ENCODE measurements at regions not wholly inside any gene's neighbourhood (a gene's known extent, or its start where the extent isn't known, plus 50 kb on each side); places are given as distances from the start of the nearest gene placed in this dataset.
"Not testable (repeated sequence)": the region's sequence is repeated elsewhere in the genome, so short reads cannot be mapped to it uniquely, and the experiment has no call there.

DNA sequence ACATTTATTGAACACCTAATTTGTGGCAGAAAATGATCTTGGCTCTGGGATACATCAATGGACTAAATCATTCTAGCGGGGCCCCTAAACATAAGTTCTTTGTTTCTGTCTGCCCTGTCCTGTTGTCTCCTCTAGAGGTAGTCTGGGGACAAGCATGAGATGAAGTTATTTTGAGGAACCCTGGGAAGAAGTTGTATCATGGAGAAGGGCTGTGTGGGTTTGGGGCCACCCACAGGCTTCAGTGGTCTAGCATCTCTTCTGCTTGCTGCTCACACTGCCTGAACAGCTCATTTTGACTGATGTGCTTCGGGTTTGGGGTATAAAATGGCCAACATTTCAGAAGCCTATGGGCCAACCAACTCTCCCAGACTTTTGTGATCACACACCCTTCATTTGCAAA, 50.3 kb upstream of the OSBPL11 start:
- DNase-seq = no peak

DNA sequence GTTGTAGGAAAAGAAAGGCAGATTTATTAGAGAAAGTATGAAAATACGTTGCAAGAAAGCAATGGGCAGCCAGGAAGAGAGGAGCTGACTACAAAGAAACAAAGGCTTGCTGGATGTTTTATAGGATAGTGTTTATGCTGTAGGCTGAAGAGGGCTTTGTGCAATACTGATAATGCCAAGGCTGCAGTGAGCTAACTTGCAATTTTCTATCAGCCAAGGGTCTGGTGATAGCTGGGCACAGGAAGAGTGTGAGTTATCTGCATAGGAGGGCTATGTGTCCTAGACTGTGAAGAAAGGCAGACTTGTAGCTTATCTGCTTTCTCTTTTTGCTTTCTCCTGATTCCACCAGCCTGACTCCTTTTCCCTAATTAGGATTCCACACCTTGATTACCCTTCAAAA, 51.3 kb upstream of the OSBPL11 start:
- no peak for DNase-seq

DNA sequence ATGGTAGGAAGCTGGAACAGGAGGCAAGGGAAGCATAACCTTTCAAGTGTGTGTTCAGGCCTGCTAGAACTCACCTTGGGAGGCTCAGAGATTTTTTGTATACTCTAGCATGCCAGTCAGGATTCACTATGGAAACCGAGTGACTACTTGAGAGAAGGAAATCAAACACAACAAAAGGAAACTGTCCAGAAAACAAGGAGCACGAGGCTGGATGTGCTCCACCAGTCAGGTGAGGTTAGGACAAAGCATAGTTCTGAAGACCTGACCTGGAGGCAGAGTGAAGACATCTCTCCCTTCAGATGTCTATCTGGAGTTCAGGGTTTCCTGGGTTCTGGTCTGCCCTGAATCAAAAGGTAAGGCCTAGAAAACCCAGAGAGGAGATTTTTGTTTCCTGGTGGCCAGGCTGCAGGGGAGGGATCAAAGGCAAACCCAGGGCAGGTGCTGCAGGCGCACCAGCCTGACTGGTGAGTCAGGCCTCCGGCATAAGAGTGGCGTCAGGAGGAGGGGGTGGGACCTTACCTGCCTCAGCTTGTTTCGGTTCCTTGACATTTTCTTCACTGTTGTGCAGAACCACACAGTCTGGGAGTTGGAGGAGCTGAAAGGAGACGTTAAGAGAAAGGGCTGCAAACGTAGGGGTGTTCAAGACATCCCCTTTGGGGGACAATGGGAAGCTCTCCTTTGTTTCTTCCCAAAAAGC, 52.2 kb upstream of the OSBPL11 start:
- DNase-seq = no peak

DNA sequence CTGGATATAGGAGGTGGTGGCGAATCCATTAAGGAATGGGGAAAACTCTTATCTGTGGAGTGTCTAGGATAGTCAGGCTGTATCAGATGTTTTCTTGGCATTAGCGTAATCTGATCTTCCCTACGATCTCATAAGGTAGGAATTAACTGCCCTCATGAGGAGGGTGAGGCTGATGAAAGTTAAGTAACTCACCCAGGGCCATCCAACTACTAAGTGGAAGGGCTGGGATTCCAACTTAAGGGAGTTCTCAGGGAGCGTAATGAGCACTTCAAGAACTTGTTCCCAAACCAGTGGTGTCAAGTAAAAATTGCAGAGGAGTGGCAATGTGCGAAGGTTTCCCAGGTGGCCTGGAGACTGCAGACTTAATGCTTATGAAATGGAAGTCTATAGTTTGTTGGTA, 55.9 kb upstream of the OSBPL11 start:
- DNase-seq = no peak

DNA sequence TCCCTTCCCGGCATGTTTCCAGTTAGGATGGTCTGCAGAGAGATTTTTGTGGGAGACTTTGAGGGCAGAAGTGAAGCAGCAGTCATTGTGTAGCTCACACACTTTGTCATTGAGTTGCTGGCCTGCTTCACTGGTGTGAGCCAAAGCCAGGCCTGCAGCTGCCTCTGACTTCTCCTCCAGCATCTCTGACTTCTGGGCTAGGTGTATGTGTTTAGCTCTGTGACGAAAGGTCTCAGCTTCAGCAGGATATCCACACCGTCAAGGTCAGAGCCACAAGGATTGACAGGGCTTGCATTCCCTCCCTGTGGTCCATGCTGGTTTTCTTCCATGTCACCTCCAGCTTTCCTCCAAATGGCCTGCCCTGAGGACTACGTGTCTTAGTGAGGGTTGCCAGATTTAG, 57.1 kb upstream of the OSBPL11 start:
- DNase-seq = no peak

DNA sequence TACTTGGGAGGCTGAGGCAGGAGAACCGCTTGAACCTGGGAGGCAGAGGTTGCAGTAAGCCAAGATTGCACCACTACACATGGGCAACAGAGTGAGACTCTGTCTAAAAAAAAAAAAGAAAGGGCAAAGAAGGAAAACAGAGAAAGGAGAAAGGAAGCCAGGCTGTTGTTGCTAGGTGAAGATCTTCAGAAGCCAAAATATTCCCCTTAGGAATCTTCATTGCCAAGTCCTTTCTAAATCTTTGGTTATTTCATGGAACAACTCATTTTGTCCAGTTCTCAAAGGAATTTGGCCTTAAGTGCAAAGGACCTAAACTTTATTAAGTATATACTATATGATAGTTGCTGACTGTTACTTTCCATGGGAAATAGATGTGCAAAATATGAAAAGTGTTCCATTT, 59.2 kb upstream of the OSBPL11 start:
- DNase-seq = no peak

DNA sequence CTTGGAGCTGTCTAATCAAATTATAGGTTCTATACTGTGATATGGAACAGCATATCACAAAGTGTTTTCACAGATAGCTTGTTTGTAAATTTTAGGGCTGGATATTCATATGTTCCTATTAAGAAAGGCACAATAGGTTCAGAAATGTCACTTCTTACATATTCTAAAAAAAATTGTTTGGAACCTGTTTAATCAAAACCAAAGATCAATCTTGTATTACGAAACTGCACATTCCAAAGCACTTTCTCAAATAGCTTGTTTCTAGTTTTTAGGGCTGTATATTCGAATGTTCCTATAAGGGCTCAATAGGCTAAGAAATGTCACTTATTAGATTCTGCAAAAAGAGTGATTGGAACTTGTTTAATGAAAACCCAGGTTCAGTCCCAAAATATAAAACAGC, 67.4 kb upstream of the OSBPL11 start:
- DNase-seq = no peak

DNA sequence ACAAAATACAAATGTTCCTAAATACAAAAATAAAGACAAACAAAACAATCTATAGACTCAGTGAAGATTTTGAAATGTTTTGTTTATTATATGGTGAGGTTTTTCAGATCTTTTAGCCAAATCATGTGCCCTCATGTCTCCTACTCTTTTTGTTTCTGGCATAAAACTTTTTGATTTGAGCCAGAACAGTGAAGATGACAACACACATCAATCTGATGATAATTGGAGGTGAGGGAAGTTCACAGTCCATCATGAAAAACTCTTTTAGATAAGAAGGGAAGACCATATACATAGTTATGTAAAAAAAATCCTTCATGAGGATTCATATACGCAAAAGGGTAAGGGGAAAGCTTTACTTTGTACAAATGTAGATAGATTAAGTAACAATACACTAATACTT, 75.1 kb upstream of the OSBPL11 start:
- DNase-seq = no peak

DNA sequence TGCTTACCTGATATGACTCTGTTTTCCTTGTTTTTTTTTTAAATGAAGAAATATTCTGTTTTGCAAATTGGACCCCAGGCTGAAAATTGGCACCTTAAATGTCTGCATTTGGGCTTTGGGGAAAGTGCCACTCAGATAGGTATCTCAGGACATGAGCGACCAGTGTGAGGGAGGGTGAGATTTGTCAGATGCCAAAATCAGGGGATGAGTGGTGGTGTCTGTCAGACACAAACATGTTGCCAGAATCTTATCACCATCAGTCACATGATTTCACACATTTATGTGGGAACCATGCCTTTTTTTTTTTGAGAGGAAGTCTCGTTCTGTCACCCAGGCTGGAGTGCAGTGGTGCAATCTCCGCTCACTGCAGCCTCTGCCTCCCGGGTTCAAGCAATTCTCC, 75.6 kb upstream of the OSBPL11 start:
- no peak for DNase-seq

DNA sequence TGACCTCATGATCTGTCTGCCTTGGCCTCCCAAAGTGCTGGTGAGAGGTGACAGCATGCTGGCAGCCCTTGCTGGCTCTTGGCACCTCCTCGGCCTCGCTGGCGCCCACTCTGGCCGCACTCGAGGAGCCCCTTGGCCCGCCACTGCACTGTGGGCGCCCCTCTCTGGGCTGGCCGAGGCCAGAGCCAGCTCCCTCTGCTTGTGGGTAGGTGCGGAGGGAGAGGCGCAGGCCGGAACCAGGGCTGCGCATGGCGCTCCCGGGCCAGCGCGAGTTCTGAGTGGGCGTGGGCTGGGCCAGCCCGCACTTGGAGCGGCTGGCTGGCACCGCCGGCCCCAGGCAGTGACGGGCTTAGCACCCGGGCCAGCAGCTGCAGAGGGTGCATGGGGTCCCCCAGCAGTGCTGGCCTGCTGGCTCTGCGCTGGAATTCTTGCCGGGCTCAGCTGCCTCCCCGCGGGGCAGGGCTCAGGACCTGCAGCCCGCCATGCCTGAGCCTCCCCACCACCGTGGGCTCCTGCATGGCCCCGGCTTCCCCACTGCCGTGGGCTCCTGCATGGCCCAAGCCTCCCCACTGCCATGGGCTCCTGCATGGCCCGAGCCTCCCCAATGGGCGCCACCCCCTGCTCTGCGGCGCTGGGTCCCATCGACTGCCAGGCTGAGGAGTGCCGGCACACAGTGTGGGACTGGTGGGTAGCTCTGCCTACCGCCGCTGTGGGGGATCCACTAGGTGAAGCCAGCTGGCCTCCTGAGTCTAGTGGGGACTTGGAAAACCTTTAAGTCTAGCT, 76.4 kb upstream of the OSBPL11 start:
- DNase-seq = no peak

DNA sequence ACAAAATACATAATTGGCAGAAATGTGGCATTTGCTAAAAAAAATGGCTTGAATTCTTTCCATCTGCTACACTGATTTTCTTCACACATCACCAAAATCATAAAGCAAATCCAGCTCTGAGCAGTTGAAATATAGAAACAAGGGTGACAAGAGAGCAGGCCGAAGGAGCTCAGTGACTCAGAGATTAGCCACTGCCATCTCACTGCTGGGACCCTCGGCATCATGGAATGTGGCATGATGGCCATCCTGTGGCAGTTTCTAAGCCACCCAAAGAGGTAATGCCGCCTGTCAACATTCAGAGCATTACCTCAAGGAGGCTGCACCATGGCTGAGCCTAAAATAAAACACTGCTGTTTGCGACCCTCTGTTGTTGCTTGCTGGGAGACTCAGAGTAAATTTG, 80.5 kb upstream of the OSBPL11 start:
- DNase-seq = no peak

DNA sequence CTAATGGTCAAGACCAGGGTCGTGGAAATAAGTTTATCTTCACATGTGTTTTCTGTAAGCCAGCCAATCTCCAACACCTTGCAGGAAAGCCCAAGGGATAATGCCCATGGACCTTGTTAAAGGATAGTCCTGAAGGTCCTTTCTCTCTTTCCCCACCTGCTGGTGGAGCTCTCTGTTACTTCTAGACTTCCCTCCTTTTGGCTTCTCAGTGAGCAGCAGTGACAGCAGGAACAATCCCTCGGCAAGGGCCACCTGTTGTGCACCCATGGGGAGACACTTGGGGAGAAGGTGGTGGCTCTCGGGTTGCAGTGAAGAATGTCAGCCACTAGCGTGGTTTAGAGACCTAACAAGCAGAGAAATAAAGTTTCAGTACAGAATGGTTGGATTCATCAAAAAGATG, 84.0 kb upstream of the OSBPL11 start:
- no peak for DNase-seq

DNA sequence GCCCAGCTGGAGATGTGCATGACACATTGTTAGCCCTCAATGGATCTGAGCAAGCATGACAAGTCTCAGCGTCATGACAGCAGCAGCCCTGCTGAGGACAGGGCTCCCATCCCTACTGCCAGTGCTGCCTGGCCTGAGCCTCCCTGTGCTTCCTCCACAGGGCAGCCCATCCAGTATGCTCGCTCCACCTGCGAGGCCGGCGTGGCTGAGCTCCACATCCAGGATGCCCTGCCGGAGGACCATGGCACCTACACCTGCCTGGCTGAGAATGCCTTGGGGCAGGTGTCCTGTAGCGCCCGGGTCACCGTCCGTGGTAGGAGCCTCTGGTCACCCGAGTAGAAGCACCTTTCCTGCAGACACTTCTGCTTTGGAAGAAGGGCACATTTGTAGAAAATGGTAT, 85.8 kb upstream of the OSBPL11 start:
- DNase-seq = no peak

DNA sequence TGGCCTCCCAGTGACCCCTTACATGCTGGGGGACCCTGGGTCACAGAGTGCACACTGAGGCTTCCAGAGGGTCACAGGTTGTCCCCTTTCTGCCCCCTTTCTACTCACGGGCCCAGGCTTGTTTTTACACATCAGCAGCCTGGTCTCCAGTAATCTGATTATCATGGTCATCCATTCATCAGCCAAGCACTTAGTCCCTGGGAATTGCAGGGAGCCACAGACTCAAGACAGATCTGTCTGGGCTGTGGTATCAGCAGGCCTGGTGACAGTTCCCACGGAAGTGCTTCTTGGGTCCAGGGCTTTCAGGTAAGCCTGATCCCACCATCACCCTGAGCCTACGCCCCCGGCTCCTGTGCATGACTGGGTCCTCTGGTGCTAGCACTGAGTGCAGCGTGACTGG, 86.6 kb upstream of the OSBPL11 start:
- DNase-seq = not testable (repeated sequence)

DNA sequence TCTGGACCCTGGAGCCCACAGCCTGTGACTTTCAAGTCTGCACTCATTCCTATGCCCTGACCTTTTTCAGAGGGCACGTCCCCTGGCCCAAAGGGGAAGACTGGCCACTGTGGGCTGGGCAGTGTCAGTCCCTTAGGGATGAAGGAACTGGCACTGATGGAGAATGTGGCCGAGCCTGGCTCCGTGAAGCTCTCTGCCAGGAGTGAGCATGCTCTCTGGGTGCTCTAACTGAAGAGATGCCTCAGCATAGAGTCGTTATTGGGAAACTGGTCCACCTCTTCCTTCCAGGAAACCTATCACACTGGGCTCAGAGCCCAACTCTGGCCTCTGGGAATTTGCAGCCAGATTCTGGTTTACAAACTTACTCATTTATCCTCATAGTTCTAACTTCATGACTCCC, 87.3 kb upstream of the OSBPL11 start:
- DNase-seq = not testable (repeated sequence)

DNA sequence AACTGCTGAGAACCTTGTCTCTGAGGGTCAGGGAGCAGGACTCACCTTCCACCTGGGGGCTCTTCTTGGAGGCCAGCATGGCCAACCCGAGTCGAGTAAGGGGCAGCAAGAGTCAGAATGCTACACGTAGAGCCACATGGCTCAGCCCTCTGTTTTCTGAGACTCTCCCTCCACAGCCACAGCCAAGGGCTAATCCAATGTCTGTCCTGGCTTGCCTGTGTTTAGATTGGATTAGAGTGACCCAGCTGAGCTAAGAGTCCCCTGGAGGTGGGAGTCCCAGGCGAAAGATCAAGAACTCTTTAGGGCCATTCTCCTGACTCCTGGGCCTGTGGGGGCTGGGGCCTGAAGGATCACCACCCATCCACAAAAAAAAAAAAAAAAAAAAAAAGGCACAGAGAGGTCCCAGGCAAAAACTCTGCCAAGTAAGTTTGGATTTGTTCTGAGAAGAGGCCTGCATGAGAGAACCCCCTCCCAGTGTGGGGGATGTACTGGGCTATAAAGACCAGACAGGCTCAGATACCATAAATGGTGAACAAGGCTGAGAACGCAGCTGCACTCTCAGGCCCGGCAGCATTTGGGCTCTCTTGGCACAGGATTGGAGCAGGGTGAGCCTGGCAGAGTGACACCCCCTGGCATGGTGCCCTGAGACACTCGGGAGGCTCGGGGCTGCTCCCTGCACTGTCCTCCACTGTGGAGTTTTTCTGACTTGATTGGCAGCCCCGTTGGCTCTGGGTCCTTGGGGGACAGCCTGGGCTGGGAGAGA, 88.0 kb upstream of the OSBPL11 start:
- DNase-seq = no peak

DNA sequence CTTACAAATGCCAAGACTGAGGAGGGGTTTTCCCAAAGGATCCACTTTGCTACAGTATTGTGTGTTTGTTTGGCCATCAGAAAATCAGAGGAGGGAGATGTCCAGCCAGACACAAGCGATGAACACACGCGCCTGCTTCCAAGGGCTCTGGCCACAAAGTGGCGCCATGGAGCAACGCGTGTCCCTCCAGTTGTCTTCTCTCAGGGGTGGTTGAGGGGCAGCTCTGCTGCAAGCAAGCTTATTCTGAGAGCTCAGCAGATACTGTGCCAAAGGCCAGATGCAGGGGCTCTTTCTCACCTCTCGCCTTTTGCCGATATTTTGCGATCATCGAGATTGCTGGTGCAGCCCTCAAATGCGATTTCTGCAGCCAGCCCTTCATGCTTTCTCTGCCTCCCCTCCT, 88.9 kb upstream of the OSBPL11 start:
- DNase-seq = no peak

DNA sequence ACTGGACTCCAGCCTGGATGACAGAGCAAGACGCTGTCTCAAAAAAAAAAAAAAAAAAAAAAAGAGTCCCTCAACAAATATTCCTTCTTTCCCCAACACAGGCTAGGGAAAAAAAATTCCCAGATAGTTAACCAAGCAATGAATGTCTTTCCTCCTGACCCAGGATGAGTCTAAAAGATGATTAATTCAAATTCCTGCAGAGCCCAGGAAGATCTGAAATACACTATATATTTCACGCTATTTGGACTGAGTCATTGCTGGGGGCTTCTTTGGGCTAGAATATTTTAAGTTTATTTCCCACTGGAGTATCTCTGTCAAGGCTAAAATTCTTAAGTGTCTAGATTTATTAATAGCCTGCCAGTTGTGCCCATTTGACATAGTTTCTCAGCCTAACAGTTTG, 90.4 kb upstream of the OSBPL11 start:
- not testable (repeated sequence) for DNase-seq

DNA sequence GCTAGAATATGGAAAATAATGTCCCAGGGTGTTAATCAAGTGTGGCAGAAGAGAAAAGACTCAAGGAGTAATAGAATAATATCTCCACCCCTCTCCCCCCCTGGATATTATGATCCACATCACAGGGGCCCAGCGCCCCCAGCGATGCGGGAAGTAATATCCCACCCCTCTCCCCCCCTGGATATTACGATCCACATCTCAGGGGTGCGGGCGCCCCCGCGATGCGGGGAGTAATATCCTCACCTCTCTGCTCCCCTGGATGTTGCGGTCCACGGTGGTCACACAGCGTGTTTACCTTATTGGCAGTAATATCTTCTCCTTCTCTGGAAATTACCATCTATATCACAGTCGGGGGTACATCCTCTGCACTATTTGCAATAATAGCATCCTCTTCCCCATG, 97.1 kb upstream of the OSBPL11 start:
- no peak for DNase-seq

DNA sequence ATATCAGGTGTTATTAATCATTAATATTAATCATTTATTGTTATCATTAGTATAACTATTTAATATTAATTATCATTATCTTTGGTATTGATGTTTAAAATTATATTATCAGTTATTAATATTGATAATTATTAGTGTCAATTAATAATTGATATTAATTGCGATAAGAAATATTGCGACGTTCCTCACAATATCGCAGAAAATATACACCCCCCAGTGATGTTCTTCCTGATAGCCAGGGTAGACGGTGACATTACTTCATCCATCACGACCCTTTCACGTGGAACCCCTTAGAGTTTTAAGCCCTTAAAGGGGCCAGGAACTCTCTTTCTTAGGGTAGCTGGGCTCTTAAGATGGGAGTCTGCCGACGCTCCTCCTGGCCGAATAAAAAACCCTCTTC, 98.6 kb upstream of the OSBPL11 start:
- DNase-seq = no peak

DNA sequence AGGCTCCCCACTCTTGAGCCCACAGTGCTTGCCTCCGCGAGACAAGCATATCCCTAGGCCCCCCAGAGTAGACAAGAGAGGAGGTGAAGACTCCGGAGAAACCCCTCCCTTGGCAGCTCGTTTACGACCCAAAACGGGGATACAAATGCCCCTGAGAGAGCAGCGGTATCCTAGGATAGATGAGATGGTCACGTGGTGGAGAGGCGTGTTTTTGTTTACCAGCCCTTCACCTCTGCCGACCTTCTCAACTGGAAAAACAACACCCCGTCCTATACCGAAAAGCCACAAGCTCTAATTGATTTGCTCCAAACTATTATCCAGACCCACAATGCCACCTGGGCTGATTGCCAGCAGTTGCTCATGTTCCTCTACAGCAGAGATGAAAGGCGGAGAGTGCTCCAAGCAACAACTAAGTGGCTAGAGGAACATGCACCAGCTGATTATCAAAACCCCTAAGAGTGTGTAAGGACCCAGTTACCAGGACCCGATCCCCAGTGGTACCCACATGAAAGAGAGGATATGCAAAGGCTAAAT, 99.5 kb upstream of the OSBPL11 start:
- no peak for DNase-seq

DNA sequence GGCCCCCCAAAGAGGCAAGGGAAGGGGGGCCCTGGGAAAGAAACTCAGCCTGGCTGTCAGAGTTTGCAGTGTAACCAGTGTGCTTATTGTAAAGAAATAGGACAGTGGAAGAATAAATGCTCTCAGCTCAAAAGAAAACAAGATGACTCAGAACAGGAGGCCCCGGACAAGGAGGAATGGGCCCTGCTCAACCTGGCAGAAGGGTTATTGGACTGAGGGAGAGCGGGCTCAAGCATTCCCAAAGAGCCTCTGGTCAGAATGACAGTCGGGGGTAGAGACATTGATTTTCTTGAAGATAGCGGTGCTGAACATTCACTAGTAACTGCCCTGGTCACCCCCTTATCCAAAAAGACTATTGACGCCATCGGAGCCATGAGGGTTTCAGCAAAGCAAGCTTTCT, 100.4 kb upstream of the OSBPL11 start:
- DNase-seq = no peak

DNA sequence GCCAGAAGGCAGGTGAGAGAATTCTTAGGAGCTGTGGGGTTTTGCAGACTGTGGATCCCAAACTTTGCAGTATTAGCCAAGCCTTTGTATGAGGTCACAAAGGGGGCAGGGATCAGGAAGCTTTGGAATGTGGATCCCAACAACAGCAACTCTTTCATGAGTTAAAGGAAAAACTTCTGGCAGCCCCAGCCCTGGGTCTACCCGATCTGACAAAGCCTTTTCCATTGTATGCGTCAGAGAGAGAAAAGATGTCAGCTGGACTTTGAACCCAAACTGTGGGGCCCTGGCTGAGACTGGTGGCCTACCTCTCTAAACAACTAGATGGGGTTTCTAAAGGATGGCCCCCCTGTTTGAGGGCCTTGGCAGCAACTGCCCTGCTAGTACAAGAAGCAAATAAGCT, 101.8 kb upstream of the OSBPL11 start:
- not testable (repeated sequence) for DNase-seq

Data from T1000 (cell line).